ENCODE measurements at regions not wholly inside any gene's neighbourhood (a gene's known extent, or its start where the extent isn't known, plus 50 kb on each side); places are given as distances from the start of the nearest gene placed in this dataset.

DNA sequence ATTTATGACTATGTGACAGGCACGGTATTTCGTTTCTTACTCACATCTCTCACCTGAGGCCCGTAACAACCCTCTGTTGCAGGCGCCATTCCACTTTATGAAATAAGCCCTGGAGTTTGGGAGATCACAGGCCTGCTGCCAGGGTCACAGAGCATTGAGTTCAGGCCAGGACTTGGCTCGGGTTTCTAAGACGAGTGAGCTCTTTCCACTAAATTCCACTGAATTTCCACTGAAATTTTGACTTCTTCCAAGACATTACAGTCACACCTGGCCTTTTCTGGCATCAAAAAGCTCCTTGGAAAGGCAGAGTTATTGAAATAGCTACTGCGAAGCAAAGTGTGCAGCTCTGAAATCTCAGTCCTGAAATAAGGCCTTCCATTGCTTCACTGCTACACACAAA, 282.8 kb upstream of the MGMT start:
- no peaks in the 10 kb centered on the region for H4K20me1 ChIP-seq (ENCODE audit: insufficient read depth, low read length)
- no peaks in the 10 kb centered on the region for H3K36me3 ChIP-seq (ENCODE audit: insufficient read depth, low read length)
- H3K27ac ChIP-seq (ENCODE audit: low read length) = no peak overlapping the region
- peaks cover 6% of the 10 kb centered on the region for H3K9me3 ChIP-seq (ENCODE audit: insufficient read depth, low read length, severe bottlenecking)
- TF ChIP-seq EZH2 (IDR thresholded peaks at IDR 0.05; ENCODE audit: borderline replicate concordance, low read depth, low read length, severe bottlenecking) (no peak), CTCF (IDR thresholded peaks at IDR 0.05; ENCODE audit: borderline replicate concordance, extremely low read depth, low read length, poor library complexity, severe bottlenecking) (no peak)
- no peak overlapping the region for H3K4me3 ChIP-seq (ENCODE audit: low read depth in 1 of 2, low read length in 2 of 2)
- no peaks in the 10 kb centered on the region for H3K79me2 ChIP-seq (ENCODE audit: insufficient read depth, low read length)
- DNase-seq (no peak), ATAC-seq (ENCODE audit: insufficient read depth, low read depth) (no peak)
- H2AFZ ChIP-seq (ENCODE audit: low read depth, low read length) = no peak overlapping the region
- H3K9ac ChIP-seq (ENCODE audit: low read depth, low read length) = no peak overlapping the region
- H3K27me3 ChIP-seq (ENCODE audit: insufficient read depth, low read length, poor library complexity) = no peaks in the 10 kb centered on the region
- H3K4me2 ChIP-seq (ENCODE audit: insufficient read depth, low read length) = no peak overlapping the region
- no peaks in the 10 kb centered on the region for H3K4me1 ChIP-seq (ENCODE audit: insufficient read depth, low read length)

DNA sequence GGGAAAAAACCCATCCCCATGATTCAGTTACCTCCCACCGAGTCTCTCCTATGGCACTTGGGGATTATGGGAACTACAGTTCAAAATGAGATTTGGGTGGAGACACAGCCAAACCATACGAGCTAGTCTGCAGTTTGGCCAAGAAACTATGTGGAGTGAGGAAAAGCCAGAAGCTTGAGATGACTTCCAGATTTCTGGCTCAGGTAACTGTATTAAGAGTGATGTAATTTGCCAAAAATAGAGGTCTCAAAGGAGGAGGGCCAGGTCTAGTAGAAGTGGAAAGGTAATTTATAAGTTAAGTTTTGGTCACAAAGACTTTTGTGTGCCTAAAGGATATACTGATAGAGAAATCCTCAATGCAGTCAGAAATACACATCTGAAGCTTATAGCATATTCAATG, 279.7 kb upstream of the MGMT start:
- no peak overlapping the region for H3K4me2 ChIP-seq (ENCODE audit: insufficient read depth, low read length)
- peaks cover under 1% of the 10 kb centered on the region for H3K27me3 ChIP-seq (ENCODE audit: insufficient read depth, low read length, poor library complexity)
- H3K36me3 ChIP-seq (ENCODE audit: insufficient read depth, low read length) = no peaks in the 10 kb centered on the region
- no peak overlapping the region for H2AFZ ChIP-seq (ENCODE audit: low read depth, low read length)
- H3K9ac ChIP-seq (ENCODE audit: low read depth, low read length) = no peak overlapping the region
- ATAC-seq (ENCODE audit: insufficient read depth, low read depth) = no peak
- no peak overlapping the region for H3K4me3 ChIP-seq (ENCODE audit: low read depth in 1 of 2, low read length in 2 of 2)
- H3K9me3 ChIP-seq (ENCODE audit: insufficient read depth, low read length, severe bottlenecking) = peaks cover 6% of the 10 kb centered on the region
- H4K20me1 ChIP-seq (ENCODE audit: insufficient read depth, low read length) = no peaks in the 10 kb centered on the region
- TF ChIP-seq CTCF (IDR thresholded peaks at IDR 0.05; ENCODE audit: borderline replicate concordance, extremely low read depth, low read length, poor library complexity, severe bottlenecking) = no peak
- no peak for TF ChIP-seq EZH2 (IDR thresholded peaks at IDR 0.05; ENCODE audit: borderline replicate concordance, low read depth, low read length, severe bottlenecking)
- no peak for DNase-seq
- no peaks in the 10 kb centered on the region for H3K4me1 ChIP-seq (ENCODE audit: insufficient read depth, low read length)
- no peaks in the 10 kb centered on the region for H3K79me2 ChIP-seq (ENCODE audit: insufficient read depth, low read length)
- H3K27ac ChIP-seq (ENCODE audit: low read length) = no peak overlapping the region

GRCh38 chr10:129191797-129192196, 275.2 kb upstream of the MGMT start:
- Histone ChIP-seq H3K79me2 (ENCODE audit: insufficient read depth, low read length) (no peaks in the 10 kb centered on the region), H4K20me1 (ENCODE audit: insufficient read depth, low read length) (no peaks in the 10 kb centered on the region), H3K27ac (ENCODE audit: low read length) (no peak overlapping the region), H3K36me3 (ENCODE audit: insufficient read depth, low read length) (no peaks in the 10 kb centered on the region), H2AFZ (ENCODE audit: low read depth, low read length) (no peak overlapping the region), H3K9ac (ENCODE audit: low read depth, low read length) (no peak overlapping the region), H3K27me3 (ENCODE audit: insufficient read depth, low read length, poor library complexity) (peaks cover 3% of the 10 kb centered on the region), H3K4me2 (ENCODE audit: insufficient read depth, low read length) (no peak overlapping the region), H3K4me3 (ENCODE audit: low read depth in 1 of 2, low read length in 2 of 2) (no peak overlapping the region), H3K4me1 (ENCODE audit: insufficient read depth, low read length) (no peaks in the 10 kb centered on the region; the same call in 1 of the 2 replicates), H3K9me3 (ENCODE audit: insufficient read depth, low read length, severe bottlenecking) (peaks cover 3% of the 10 kb centered on the region)
- TF ChIP-seq EZH2 (IDR thresholded peaks at IDR 0.05; ENCODE audit: borderline replicate concordance, low read depth, low read length, severe bottlenecking) (no peak), CTCF (IDR thresholded peaks at IDR 0.05; ENCODE audit: borderline replicate concordance, extremely low read depth, low read length, poor library complexity, severe bottlenecking) (no peak)
- DNase-seq = no peak
- ATAC-seq (ENCODE audit: insufficient read depth, low read depth) = no peak
